Choroid plexus epithelial cell (primary cell): ENCODE measurements at regions not wholly inside any gene's neighbourhood (a gene's known extent, or its start where the extent isn't known, plus 50 kb on each side); places are given as distances from the start of the nearest gene placed in this dataset.

Experiments
- DNase-seq: peaks from one replicate; pipeline ENCODE4 v3.0.0-alpha.2; 2010; ENCODE audit warnings: low read depth
- H3K4me3 ChIP-seq: 2 replicates; pipeline ENCODE4 v1.5.1; 2011; ENCODE audit warnings: low read depth, mild to moderate bottlenecking, control low read depth, low read length, moderate library complexity
- TF ChIP-seq, protein P1 (sequence below): conservative IDR thresholded peaks from 2 replicates; pipeline ENCODE4 v1.5.1; 2011; ENCODE audit warnings: low read depth, mild to moderate bottlenecking, control low read depth, inconsistent platforms, low read length, moderate library complexity

DNA sequence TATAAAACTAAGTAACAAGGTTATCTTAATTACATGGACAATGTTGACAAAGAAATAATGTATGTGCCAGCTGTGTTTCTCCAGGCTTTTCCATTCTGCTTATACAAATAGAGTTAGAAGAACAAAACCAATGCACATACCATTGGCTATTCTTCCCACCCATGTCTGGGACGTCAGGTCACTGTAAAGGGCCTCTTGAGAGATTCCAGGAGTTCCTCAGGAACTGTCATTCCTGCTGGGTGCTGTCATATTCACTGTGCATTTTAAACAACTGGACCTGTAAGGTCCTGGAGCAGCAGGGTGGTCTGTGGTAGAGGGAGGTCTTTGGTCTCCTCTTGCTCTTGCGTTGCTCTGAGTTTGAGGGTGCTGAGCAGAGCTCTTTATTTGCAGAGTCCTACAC lies 74.6 kb upstream of the AP1S2 start:
- DNase-seq, result no peak
- H3K4me3 ChIP-seq, result no peak overlapping the region
- TF ChIP-seq, protein P1, sequence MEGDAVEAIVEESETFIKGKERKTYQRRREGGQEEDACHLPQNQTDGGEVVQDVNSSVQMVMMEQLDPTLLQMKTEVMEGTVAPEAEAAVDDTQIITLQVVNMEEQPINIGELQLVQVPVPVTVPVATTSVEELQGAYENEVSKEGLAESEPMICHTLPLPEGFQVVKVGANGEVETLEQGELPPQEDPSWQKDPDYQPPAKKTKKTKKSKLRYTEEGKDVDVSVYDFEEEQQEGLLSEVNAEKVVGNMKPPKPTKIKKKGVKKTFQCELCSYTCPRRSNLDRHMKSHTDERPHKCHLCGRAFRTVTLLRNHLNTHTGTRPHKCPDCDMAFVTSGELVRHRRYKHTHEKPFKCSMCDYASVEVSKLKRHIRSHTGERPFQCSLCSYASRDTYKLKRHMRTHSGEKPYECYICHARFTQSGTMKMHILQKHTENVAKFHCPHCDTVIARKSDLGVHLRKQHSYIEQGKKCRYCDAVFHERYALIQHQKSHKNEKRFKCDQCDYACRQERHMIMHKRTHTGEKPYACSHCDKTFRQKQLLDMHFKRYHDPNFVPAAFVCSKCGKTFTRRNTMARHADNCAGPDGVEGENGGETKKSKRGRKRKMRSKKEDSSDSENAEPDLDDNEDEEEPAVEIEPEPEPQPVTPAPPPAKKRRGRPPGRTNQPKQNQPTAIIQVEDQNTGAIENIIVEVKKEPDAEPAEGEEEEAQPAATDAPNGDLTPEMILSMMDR, result no peak

DNA sequence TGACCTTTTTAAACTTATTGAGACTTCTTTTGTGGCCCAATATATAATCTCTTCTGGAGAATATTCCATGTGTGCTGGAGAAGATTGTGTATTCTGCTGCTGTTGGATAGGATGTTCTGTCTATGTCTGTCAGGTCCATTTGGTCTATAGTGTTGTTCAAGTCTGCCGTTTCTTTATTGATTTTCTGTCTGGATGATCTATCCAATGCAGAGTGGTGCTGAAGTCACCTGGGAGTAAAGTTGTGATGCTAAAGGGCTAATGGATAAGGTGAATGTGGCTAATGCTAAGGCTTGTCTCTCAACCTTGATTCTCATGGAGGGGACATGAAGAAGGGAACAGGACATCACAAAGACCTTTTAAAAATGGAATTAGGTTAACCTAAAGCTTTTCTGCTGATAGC lies 72.0 kb upstream of the AP1S2 start:
- no peak for DNase-seq

DNA sequence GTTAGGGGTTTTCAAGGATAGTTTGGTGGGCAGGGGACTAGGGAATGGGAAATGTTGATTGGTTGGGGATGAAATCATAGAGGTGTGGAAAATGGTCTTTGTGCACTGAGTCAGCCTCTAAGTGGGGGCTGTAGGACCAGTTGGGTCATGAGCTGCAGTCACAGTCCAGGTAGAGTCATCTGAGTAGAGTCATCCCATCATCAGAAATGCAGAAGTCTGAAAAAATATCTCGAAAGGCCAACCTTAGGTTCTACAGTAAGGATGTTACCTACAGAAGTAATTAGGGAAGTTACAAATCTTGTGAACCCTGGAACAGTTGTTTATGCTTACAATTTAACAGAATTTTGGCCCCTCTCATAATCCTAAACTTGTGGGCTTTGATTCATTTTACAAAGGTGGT lies 63.4 kb upstream of the AP1S2 start:
- TF ChIP-seq, protein P1, result no peak
- H3K4me3 ChIP-seq, result no peak overlapping the region
- no peak for DNase-seq

More for the DNA sequence above, 72.0 kb upstream of the AP1S2 start:
- TF ChIP-seq, protein P1, result no peak
- no peak overlapping the region for H3K4me3 ChIP-seq

DNA sequence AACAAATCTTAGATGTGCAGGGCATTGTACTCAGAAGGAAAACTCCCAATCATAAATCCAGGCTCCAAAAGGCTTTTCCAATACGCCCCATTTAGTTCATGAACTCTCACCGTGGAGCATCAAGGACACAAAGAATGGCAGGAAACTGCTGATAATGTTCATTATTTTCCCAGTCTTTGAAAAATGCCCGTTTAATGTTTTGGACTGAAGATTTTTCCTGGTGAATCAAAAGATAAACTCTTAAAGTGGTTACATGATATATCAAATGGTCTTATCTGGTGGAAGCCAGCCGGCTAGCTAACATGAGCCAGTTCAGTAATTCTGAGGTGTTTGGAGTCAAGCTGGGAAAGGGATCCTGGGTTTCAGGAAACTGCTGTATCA lies 62.1 kb upstream of the AP1S2 start:
- H3K4me3 ChIP-seq, result no peak overlapping the region
- no peak for DNase-seq
- TF ChIP-seq, protein P1, result no peak

DNA sequence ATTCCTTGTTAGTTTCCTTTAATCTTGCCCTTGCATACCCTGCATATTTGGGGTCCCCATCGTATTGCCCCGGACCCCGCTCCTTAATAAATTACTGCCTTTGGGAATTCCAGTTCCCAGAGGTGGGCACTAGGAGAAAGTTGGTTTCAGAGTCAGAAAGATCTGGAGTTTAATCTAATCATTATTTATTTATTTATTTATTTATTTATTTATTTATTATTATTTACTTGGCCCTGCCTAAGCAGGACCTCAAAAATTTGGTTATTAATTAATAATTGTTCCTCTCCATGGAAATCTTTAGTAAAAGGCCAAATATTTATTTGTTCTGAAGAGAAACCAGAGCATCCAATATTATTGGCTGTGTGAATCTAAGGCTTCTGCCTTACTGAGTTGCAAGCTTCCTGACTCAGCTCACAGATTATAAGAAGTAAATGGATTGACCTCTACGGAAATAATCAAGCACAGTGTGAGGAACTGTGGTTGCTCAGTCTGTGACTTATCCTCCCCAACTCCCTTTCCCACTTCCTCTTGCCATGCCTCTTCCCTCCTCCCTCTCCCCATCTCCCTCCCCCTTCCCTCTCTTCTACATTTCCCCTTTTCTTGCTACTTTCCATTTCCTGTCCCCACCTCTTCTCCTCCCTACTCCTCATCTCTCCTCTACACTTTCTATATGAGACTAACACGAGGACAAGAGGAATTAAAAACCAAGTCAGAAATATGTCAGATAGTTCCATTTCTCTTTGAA lies 61.5 kb upstream of the AP1S2 start:
- no peak overlapping the region for H3K4me3 ChIP-seq
- TF ChIP-seq, protein P1, result no peak
- peak; percentile 1 for DNase-seq

DNA sequence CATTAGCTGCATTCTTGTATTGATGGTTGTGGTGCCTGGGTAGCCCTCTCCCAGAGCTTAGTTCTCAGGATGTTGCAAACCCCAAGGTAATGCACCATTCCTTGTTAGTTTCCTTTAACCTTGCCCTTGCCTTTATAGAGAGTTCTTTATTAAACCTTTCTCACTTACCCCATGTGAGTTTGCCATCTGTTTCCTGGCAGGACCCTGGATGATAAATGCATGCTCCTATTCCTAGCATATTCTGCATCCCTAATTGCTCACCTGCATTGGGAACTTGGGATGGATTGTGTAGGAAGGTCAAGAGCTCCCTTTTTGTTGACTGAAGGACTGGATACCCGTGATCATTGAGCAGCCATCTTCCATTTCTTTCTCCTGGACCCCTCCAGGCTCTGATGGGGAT lies 59.9 kb upstream of the AP1S2 start:
- DNase-seq, result no peak
- TF ChIP-seq, protein P1, result no peak

DNA sequence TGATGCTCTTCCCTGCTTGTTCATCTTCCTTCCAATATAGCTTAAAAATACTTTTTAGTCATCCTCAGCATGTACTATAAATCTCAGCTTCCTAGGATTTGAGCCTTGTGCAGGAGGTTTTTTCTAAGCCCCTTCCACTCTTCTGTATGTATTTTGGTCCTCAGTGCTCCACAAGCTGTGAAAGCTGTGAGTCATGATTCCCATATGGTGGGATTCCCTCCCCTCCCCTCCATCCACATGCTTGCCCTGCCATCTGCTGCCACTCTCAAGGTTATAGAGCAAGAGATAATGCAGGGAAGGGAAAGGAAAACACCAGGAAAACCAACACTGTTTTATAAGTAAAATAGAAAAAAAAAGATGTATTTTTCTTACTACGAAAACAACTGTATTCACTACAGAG lies 58.5 kb upstream of the AP1S2 start:
- no peak for DNase-seq
- TF ChIP-seq, protein P1, result no peak
- H3K4me3 ChIP-seq, result no peak overlapping the region

More for the DNA sequence above, 59.9 kb upstream of the AP1S2 start:
- no peak overlapping the region for H3K4me3 ChIP-seq
